GM12878 (cell line): ENCODE measurements at regions not wholly inside any gene's neighbourhood (a gene's known extent, or its start where the extent isn't known, plus 50 kb on each side); places are given as distances from the start of the nearest gene placed in this dataset.

Source experiments
- ATAC-seq: fragments of 200-7000 bp; cut with Tn5 transposase; 3 replicates; pipeline ENCODE4 v1.9.1; 2020; ENCODE audit warnings: mild to moderate bottlenecking, moderate library complexity
- BruUV-seq: library from RNA; stranded (reverse); fragments of 400-500 nt; replicated peaks from 2 replicates; lab custom pipeline; 2021; lab: Mats Ljungman, UMichigan
- CTCF ChIA-PET: fragments of 300-600 bp; sonication (Branson Sonifier 250); formaldehyde crosslinking; extraction: SDS; loops from one replicate; lab custom pipeline; 2021; ENCODE audit warnings: inconsistent platforms; lab: Yijun Ruan, JAX
- POLR2A ChIA-PET: fragments of 350-600 bp; formaldehyde crosslinking; extraction: SDS; loops from one replicate; lab custom pipeline; 2021; ENCODE audit warnings: inconsistent platforms; lab: Charles Lee
- RAD21 ChIA-PET: fragments of 300-600 bp; sonication (Branson Sonifier 250); formaldehyde crosslinking; loops from one replicate; lab custom pipeline; 2023; ENCODE audit warnings: antibody characterized with exemption; ENCODE audit not compliant: unreplicated experiment; lab: Charles Lee
- SMC1A ChIA-PET: fragments of 300-600 bp; sonication (Branson Sonifier 250); formaldehyde crosslinking; loops from one replicate; lab custom pipeline; 2023; ENCODE audit not compliant: unreplicated experiment, uncharacterized antibody; lab: Charles Lee
- DNase-seq: peaks from one replicate; pipeline ENCODE4 v3.0.0-alpha.2; 2011; ENCODE audit warnings: low read depth, low spot score
- FAIRE-seq: peaks from 3 replicates; lab custom pipeline; 2011; peaks lifted over from hg19 to GRCh38; lab: Jason Lieb, UNC
- H2AFZ ChIP-seq: 2 replicates; pipeline ENCODE4 v1.6.0; 2011; ENCODE audit warnings: low read depth, low read length, control low read depth; ENCODE audit not compliant: control insufficient read depth
- H3K27ac ChIP-seq: 2 replicates; pipeline ENCODE4 v1.5.1; 2011; ENCODE audit warnings: control low read depth; ENCODE audit not compliant: control insufficient read depth, insufficient read depth
- H3K27me3 ChIP-seq, 2 experiments: replicated peaks in 1 of 2; 2 replicates each; pipeline versions ENCODE4 v1.6.0 to v1.6.1; 2011; ENCODE audit warnings: low read length in 1 of 2; ENCODE audit not compliant: control insufficient read depth in 2 of 2, insufficient read depth in 2 of 2
- H3K36me3 ChIP-seq, 2 experiments: 2 replicates each; pipeline ENCODE4 v1.5.1; 2011; ENCODE audit warnings: low read length in 1 of 2; ENCODE audit not compliant: control insufficient read depth in 2 of 2, insufficient read depth in 2 of 2
- H3K4me1 ChIP-seq: 2 replicates; pipeline ENCODE4 v1.6.1; 2011; ENCODE audit warnings: mild to moderate bottlenecking, low read length, moderate library complexity, mixed read lengths; ENCODE audit not compliant: control insufficient read depth, insufficient read depth
- H3K4me2 ChIP-seq: 2 replicates; pipeline ENCODE4 v1.6.0; 2011; ENCODE audit warnings: control low read depth; ENCODE audit not compliant: control insufficient read depth, insufficient read depth
- H3K4me3 ChIP-seq: fragments of 200-600 bp; sonication (generic); 2 replicates; pipeline ENCODE4 v1.5.1; 2016
- H3K79me2 ChIP-seq: 2 replicates; pipeline ENCODE4 v1.6.0; 2011; ENCODE audit warnings: low read length; ENCODE audit not compliant: control insufficient read depth, insufficient read depth
- H3K9ac ChIP-seq: 2 replicates; pipeline ENCODE4 v1.8.0; 2011; ENCODE audit warnings: low read length, control low read depth, mixed read lengths; ENCODE audit not compliant: control insufficient read depth, insufficient read depth
- H3K9me3 ChIP-seq: replicated peaks from 3 replicates; pipeline ENCODE4 v1.5.1; 2011; ENCODE audit warnings: mild to moderate bottlenecking, low read length; ENCODE audit not compliant: control insufficient read depth, insufficient read depth
- H4K20me1 ChIP-seq: 2 replicates; pipeline ENCODE4 v1.6.0; 2011; ENCODE audit not compliant: control insufficient read depth, insufficient read depth
- MTA2 ChIP-seq: fragments of 450-650 bp; IDR thresholded peaks from 2 replicates; pipeline ENCODE4 v1.6.1; 2016; ENCODE audit warnings: low read depth, mild to moderate bottlenecking, moderate library complexity
- RB1 ChIP-seq: fragments of 450-650 bp; formaldehyde crosslinking; IDR thresholded peaks from 2 replicates; pipeline ENCODE4 v1.6.1; 2017; ENCODE audit warnings: mild to moderate bottlenecking, borderline replicate concordance
- SUPT20H ChIP-seq: IDR thresholded peaks from 2 replicates; pipeline ENCODE4 v1.6.1; 2011; ENCODE audit warnings: low read depth, mild to moderate bottlenecking, low read length, moderate library complexity, borderline replicate concordance; ENCODE audit not compliant: control insufficient read depth
- TCF3 ChIP-seq: IDR thresholded peaks from 2 replicates; pipeline ENCODE4 v1.6.1; 2012; ENCODE audit warnings: low read depth, mild to moderate bottlenecking, low read length, borderline replicate concordance; ENCODE audit not compliant: insufficient read depth
- WGBS: methylation state at CpG from one replicate; pipeline ENCODE4 v1.1.6; 2016; ENCODE audit warnings: low lambda C conversion rate; ENCODE audit not compliant: insufficient replicate concordance, insufficient coverage; ENCODE audit errors: missing lambda C conversion rate; 5-methylcytosine and 5-hydroxymethylcytosine counted together
- in situ Hi-C: fragments of 300-500 bp; cut with MboI; formaldehyde crosslinking; loops from 9 replicates; pipeline ENCODE4 v1.14.3; 2018; ENCODE audit warnings: mixed read lengths
- intact Hi-C: fragments of 100-400 bp; cut with micrococcal nuclease; formaldehyde crosslinking; loops from one replicate; pipeline ENCODE4 v1.14.2; 2022; ENCODE audit not compliant: unreplicated experiment

GRCh38 chr2:180349809-180350208 is 342.7 kb upstream of the CWC22 start:
- in situ Hi-C loops (no loop called here), intact Hi-C loops (no loop called here)
- no peak for ATAC-seq
- no TSS peak for BruUV-seq
- H4K20me1 ChIP-seq = no peaks in the 10 kb centered on the region
- no peak overlapping the region for H3K4me2 ChIP-seq
- RAD21 ChIA-PET = no interaction called here
- no peak overlapping the region for H3K27ac ChIP-seq
- H3K4me1 ChIP-seq = no peaks in the 10 kb centered on the region
- TF ChIP-seq SUPT20H = no peak
- TF ChIP-seq RB1 = no peak
- TF ChIP-seq MTA2 = no peak
- TF ChIP-seq, all 136 proteins: peak for 0
- FAIRE-seq (no peak), DNase-seq (no peak)
- ChIA-PET POLR2A (no interaction called here), SMC1A (no interaction called here), CTCF (no interaction called here)
- Histone ChIP-seq H3K4me3 (no peak overlapping the region), H2AFZ (no peak overlapping the region), H3K27me3 (no peaks in the 10 kb centered on the region), H3K36me3 (no peaks in the 10 kb centered on the region), H3K79me2 (no peaks in the 10 kb centered on the region), H3K9ac (no peak overlapping the region), H3K9me3 (no peaks in the 10 kb centered on the region; the same call in 2 of the 3 replicates)
- 47% methylated on average over 2 of the region's 2 CpGs for WGBS

GRCh38 chr2:180343528-180344345 is 336.6 kb upstream of the CWC22 start:
- no peaks in the 10 kb centered on the region; the same call in 1 of the 3 replicates for H3K9me3 ChIP-seq
- no peaks in the 10 kb centered on the region for H3K36me3 ChIP-seq
- TF ChIP-seq TCF3 = no peak
- TF ChIP-seq, all 136 proteins: peak for 0
- H3K4me2 ChIP-seq = no peak overlapping the region
- FAIRE-seq (no peak), ATAC-seq (no peak), DNase-seq (no peak)
- CTCF ChIA-PET = interaction anchor here (1.1 kb wide), 1 partner anchor 13 kb away, joined by 3 read pairs; no protein-coding TSS in a partner anchor
- SMC1A ChIA-PET = no interaction called here
- no peaks in the 10 kb centered on the region for H3K4me1 ChIP-seq
- intact Hi-C loops (no loop called here), in situ Hi-C loops (no loop called here)
- RAD21 ChIA-PET = interaction anchor here (1.0 kb wide), 1 partner anchor 9 kb away, joined by 3 read pairs; no protein-coding TSS in a partner anchor
- BruUV-seq = no TSS peak
- no peak overlapping the region for H2AFZ ChIP-seq
- POLR2A ChIA-PET = no interaction called here
- 60% methylated on average over 1 of the region's 1 CpG for WGBS
- H3K9ac ChIP-seq = no peak overlapping the region
- no peaks in the 10 kb centered on the region for H3K27me3 ChIP-seq
- H3K27ac ChIP-seq = no peak overlapping the region
- no peaks in the 10 kb centered on the region for H4K20me1 ChIP-seq
- no peak overlapping the region for H3K4me3 ChIP-seq
- no peaks in the 10 kb centered on the region for H3K79me2 ChIP-seq
